IPS-NIHi11 (cell line): ENCODE measurements at regions not wholly inside any gene's neighbourhood (a gene's known extent, or its start where the extent isn't known, plus 50 kb on each side); places are given as distances from the start of the nearest gene placed in this dataset.

ENCODE experiments used
- DNase-seq: peaks from one replicate; pipeline ENCODE4 v3.0.0; 2012; ENCODE audit warnings: mixed read lengths, low spot score

- DNase-seq = no peak
These were observed 52.3 kb downstream of the PLEKHG1 start for GRCh38 chr6:150651808-150652470.

- no peak for DNase-seq
These were observed 53.3 kb downstream of the PLEKHG1 start for GRCh38 chr6:150652848-150653613.

DNA sequence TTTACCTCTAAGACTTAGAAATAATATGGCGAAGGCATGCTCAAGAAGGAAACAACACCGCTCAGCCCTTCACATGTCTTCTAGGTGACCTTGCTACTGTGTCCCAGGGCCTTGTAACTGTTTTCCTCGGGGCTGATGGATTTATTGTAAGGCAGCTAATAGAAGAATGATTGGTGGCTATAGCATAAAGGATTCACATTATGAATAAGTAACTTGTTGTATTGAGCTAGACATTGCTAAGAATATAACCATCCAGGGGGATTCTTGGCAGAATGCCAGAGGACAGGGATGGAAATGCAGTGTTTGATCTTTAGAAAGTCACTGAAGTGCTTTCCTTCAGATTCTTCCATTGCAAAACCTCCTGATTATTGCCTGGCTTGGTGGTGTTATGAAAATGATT, 54.9 kb downstream of the PLEKHG1 start:
- DNase-seq = no peak

- no peak for DNase-seq
These were observed 56.5 kb downstream of the PLEKHG1 start for GRCh38 chr6:150656156-150656555.

DNA sequence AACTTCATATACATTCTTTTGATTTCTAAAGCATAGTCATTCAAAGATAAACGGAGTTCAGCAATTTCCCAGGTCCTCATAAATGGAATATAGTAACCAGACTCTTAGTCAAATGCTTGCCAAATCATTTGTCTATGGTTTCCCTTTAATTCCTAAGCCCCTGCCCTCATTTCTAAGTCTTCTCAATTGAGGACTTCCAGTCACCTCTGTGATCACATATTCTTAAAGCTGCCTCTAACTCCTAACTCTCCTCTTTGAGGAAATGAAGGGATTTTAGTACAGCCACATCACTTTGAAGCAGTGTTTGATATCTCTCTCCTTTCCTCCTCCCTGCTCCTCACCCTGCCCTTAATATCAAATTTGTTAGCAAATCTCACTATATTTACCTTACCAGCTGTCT, 58.7 kb downstream of the PLEKHG1 start:
- DNase-seq = no peak

DNA sequence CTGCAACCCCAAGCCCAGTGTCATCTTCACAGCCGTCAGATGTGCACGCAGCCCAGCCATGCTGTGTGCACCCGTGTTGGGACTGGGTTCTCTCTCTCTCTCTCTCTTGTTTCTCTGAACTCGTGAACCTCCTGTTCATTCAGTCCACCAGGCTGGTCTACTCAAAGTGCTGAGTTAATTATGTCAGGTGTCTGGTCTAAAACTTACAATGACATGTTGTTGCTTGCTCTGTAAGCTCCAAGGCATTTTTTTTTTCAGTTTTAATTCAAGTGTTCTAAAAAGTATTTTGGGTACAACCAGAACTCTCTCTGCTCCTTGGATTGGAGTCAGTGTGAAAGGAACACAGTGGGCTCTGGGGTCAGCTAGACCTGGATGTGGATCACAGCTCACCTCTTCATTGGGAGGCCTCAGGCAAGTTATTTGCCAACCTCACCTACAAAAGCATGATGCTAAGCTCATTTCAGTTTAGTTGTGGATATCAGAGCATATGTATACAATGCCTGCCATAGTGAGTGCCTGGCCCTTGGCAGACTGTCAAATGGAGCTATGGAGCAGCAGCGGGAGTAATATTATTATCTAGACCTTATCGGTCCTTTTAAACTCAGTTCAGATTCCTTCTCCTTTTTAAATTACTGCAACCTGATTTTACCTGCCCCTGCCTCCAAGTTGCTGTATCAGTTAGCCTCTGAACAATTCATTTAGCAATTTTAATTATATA, 59.5 kb downstream of the PLEKHG1 start:
- no peak for DNase-seq

- no peak for DNase-seq
These were observed 61.7 kb downstream of the PLEKHG1 start for GRCh38 chr6:150661216-150662007.

- no peak for DNase-seq
These were observed 63.1 kb downstream of the PLEKHG1 start for GRCh38 chr6:150662814-150663213.

- DNase-seq = no peak
These were observed 64.4 kb downstream of the PLEKHG1 start for GRCh38 chr6:150664091-150664490.

GRCh38 chr6:150666071-150666470, 66.4 kb downstream of the PLEKHG1 start:
- no peak for DNase-seq

- DNase-seq = no peak
These were observed 67.7 kb downstream of the PLEKHG1 start for GRCh38 chr6:150667359-150667758.

- peak; percentile 63 for DNase-seq
These were observed 68.5 kb downstream of the PLEKHG1 start for GRCh38 chr6:150667977-150668716.

DNA sequence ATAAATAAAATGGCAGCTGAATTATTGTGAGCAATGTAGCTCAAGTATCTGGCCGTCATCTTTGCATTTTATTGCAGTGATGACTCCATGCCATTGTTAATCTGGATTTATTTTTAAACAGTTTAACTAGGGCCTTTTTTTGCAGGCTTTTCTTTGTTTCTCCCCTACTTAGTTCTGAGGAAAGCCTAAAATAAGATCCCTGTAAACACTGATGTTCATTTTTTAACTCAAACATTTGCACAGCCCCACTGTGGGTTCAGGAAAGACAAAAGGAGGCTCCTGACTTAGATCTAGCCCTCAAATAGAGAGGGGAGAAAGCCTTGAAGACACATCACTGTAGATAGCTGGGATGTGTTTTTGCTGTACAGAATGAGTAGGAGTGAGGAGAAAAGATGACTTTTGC, 69.2 kb downstream of the PLEKHG1 start:
- DNase-seq = no peak

GRCh38 chr6:150670311-150670710, 70.6 kb downstream of the PLEKHG1 start:
- DNase-seq = no peak

GRCh38 chr6:150672800-150673199, 73.1 kb downstream of the PLEKHG1 start:
- no peak for DNase-seq

DNA sequence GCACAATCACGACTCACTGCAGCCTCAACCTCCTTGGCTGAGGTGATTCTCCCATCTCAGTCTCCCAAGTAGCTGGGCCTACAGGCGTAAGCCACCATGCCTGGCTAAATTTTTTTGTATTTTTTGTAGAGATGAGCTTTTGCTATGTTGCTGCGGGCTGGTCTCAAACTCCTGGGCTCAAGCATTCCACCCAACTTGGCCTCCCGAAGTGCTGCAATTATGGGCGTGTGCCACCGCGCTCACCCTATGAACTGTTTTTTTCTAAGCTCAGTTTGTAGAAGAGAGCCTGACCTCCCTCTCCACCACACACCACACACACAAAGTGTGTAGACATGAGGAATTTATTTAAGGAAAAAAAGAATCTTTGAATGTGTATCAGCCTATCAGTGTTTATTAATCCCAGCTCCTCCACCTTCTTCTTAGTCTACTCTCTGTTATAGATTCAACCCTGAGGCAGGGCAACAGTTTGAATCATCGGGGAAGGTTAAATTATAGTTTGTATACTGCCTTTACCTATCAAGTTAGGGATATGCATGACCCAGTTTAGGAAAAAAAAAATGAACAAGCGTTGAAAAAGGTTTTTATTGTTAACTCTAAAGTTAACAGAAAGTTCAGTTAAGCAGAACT, 74.1 kb downstream of the PLEKHG1 start:
- no peak for DNase-seq

GRCh38 chr6:150676344-150676743, 76.7 kb downstream of the PLEKHG1 start:
- DNase-seq = no peak

GRCh38 chr6:150676772-150677171, 77.1 kb downstream of the PLEKHG1 start:
- DNase-seq = no peak

DNA sequence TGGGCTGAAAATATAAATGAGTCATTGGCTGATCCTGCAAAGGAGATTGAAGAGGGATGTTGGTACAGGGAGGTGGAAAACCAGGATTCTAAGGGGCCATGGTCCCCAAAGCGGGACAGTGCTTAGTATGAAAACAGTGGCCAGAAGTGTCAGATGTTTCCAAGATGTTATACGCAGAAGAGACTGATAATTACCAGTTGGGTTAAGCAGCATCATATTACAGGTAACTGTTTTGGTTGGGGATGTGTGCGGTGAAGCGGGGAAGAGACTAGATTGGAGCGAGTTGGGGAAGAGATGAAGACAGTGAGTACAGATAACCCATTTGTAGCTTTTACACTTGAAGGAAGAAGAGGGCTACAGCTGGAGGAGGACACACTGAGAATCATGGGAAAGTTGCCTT, 80.8 kb downstream of the PLEKHG1 start:
- no peak for DNase-seq

GRCh38 chr6:150681578-150682395, 82.1 kb downstream of the PLEKHG1 start:
- no peak for DNase-seq
